ENCODE measurements at regions not wholly inside any gene's neighbourhood (a gene's known extent, or its start where the extent isn't known, plus 50 kb on each side); places are given as distances from the start of the nearest gene placed in this dataset.

DNA sequence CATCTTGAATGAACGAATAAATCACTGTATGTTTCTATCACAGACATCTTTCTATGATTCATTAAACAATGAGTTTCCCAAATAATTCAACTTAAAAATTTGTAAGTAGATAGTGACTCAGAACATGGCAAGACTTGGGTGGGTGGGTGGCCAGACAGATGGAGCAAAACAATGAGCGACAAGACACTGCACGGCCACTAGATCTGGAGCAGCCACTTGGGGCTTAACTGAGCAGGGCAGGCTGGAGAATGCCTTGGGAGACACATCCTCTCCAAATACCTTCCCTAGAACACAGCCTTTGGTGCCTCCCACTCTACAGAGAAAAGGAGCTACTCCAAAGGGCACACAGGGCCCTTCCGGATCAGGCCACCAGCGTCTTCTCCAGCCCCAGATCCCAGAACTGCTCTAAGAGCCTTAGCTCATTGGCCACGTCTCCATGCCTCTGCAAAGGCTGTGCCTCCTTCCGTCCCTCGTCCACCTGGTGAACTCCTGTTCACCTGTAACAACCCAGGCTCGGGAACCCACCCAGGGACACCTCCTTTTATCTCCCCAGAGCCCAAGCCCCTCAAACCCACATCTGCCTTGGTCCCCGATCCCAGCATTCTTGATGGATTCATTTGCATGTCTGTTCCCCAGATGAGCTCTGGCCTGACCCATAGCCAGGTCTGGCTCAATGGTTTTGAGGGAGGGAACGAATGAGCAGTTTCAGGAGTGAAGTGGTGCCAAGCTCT lies 134.9 kb upstream of the IQSEC1 start:
- DNase-seq = no peak

DNA sequence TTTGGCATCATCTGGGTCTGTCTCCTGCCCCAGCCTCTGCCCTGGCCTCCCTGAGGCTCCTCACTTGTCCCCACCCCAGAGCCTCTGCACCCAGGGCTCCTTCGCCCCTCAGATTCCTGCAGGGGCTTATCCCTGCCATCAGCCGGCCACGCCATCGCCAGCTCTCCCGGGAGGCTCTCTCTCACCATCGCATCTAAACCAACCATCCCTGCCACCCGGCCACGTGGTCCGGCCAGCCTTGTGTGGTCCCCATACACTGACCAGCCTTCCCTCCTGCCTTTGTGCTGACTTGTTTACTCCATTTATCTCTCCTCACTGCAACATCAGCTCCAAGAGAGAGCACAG lies 134.3 kb upstream of the IQSEC1 start:
- DNase-seq = no peak

DNA sequence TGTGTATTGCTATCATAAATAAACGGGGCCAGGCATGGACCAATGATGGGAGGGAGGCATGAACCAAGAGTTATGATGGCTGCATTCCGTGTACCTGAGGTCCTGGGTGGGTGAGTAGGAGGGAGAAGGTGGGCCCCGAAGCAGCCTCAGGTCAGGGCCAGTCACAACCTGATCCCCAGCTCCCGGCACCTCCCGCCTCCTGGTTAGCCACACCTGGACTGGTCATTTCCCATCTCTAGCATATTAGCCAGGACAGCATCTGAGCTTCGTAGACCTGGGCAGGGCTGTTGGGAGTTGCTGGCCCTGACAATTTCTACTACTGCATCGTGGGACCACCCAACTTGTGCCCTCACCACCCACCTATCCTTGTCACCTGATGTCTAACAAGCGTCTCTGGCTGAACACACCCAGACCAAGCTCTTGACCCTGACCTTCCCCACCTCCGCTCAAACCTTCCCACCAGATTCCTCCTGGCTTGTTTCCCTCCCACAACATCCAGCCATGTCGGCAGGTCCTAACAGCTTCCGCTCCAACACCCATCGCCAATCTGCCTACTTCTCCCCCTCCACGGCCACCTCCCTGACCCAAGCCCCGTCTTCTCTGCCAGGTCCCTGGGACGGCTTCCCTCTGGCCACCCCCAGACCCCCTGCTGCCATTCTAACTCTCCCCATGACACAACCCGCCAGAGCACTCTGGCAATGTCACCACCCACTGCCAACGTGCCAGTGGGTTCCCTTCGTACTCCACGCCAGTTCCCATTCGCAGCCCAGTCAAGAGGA lies 133.8 kb upstream of the IQSEC1 start:
- no peak for DNase-seq

DNA sequence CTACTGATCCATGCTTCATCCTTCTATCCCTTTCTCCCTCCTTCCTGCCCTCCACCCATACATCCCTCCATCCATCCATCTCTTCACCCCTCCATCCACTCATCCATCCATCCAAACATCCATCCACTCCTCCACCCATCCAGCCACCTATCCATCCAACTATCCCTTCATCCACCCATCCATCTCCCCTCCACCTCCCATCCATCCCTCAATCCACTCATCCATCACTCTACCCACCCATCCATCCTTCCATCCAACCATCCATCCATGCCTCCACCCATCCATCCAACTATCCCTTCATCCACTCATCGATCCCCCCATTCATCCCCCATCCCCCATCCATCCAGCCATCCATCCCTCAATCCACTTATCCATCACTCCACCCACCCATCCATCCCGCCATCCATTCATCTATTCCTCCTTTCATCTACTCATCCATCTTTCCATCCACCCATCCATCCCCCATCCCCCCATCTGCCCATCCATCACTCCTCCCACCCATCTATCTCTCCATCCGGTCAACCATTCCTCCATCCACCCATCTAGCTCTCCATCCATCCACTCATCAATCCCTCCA lies 132.4 kb upstream of the IQSEC1 start:
- no peak for DNase-seq

DNA sequence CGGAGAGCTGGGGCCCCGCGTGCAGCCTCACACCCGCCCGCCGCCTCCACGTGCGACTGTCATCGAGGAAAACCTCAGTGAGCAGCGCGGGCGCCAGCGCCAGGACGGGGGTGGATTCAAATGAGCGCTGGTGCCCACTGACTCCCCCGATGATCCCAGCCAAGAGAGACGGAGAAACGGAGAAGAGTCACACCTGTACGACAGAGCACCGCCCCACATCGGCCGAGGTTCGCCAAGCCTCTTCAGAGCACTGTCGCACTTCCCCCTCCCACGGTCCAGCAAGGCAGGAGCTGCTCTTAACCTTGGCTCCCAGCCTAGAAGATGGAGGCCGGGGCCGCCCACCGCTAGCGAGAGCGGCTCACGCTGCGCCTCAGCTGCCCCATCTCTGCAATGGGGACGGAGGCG lies 130.9 kb upstream of the IQSEC1 start:
- DNase-seq = no peak

DNA sequence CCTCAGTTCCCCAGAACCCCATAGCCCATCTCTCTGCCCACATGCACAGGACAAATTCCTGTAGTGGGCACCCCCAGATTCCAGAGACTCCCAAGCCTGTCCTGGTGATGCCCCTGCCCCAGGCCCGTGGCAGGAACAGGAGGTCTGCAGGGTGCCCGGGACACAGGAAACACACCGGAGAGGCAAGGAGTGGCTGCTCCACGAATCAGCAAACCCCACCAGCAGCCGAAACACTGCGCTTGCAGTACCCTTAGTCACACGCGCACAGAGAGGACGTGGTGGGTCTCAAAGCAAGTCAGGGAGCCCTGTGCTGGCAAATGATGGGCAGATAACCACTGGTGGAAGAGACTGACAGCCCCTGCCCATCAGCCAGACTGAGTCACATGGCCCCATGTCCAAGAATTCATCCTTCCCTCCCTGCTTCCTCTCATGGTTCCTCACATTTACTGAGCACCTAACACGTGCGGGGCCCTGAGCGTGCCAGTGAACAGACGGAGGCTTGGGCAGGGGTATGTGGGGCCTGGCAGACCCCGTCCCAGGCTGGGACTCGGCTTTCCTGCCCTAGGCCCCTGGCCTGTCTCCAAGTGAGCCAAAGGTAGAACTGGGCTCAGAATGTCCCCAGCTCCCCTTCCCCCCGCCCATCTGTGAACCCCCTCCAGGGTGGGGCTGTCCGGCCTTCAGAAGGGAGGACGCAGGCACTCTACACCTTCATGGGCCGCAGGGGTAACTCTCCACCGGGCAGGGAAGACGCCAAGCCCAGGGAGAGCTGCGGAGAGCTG lies 130.4 kb upstream of the IQSEC1 start:
- DNase-seq = no peak

DNA sequence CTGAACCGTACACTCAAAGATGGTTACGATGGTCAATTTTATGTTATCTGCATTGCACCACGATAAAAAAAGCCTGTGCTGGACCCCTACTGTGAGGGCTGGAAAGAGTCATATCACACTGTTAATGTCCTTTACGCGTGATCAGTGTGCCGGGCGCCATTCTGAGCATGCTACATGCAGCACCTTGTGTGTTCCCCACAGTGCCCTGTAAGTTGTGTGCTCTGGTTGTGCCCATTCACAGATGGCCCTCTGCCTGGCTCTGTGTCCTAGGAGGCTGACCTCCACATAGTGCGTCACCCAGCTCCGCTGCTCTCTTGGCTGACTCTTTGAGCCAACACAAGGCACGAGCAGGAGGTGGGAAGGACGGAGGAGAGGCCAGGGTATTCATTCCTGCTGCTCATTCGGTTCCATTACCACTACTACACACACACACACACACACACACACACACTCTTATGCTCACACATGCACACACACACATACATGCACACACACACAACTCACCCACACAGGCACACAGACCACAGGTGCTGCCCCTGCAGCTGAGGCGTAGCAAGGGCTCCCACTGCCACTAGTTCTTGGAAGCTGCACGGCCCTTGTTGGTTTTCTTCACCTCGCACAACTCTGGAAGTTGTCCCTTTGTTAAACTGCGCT lies 129.6 kb upstream of the IQSEC1 start:
- no peak for DNase-seq

DNA sequence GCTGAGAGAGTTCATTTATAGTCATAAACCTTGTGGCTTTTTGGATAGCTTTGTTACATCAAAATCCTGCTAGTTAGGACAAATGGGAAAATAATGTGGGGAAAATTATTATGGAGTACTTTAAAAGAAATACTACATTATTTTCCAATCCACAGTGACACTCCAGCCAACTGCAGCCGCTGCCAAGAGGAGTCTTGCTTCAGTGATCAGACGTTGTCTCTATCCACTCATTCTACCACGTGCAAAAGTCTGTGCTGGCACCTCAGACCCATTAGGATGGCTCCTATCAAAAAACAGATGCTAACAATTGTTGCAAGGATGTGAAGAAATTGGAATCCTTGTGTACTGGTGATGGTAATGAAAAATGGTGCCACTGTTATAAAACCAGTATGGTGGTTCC lies 128.6 kb upstream of the IQSEC1 start:
- DNase-seq = no peak

DNA sequence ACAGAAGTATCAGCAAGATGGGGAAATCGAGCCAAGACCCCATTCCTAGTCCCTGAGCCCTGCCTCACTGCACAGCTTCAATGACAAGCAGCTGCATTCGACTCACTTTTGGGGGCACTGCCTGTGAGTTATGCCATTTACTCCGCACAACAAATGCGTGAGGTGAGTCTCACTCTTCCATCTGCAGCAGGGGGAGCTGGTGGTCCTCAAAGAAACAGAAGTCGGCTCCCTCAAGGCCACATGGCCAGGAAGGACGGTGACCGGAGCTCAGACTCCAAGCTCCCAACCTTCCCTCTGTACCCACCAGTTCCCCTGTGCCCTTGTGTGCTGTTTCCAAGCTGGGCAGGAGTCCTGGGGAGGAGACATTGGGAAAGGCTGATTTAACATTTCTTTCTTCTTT lies 127.7 kb upstream of the IQSEC1 start:
- no peak for DNase-seq

DNA sequence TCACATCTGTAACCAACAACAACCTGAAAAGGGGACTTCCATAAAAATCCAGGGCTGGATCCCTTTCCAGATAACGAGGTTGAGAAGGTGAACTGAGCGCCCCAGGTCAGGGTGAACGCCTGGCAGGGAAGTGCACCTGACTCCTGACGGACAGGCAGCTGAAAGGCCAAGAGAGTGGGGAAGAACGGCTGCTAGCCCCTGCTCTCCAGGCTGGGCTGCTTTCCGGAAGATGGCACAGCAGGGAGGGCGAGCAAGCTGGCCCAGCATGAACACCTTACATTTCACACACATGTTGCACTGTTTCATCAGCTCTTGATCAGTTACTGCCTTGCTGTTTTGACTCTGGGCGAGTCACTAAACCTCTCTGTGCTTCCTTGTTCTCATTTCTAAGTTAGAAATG lies 127.2 kb upstream of the IQSEC1 start:
- DNase-seq = no peak

DNA sequence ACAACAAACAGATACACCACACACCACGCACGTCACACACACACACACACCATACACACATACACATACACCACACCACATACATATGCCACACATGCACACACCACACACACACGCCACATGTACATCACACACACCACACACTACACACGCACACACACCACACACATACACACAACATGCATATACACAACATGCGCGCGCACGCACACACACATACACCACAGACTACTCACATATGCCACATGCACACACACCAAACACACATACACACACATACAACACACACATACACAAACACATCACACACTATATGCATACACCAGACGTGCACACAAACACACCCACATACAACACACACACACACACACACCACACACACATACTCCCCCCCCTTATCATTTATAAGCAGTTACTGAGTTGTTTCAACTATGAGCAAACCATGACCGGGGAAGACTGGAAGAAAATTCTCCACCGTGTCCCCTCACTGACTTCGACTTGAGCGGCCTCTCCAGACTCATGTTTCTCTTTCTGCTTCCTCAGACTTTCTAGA lies 126.7 kb upstream of the IQSEC1 start:
- DNase-seq = no peak

DNA sequence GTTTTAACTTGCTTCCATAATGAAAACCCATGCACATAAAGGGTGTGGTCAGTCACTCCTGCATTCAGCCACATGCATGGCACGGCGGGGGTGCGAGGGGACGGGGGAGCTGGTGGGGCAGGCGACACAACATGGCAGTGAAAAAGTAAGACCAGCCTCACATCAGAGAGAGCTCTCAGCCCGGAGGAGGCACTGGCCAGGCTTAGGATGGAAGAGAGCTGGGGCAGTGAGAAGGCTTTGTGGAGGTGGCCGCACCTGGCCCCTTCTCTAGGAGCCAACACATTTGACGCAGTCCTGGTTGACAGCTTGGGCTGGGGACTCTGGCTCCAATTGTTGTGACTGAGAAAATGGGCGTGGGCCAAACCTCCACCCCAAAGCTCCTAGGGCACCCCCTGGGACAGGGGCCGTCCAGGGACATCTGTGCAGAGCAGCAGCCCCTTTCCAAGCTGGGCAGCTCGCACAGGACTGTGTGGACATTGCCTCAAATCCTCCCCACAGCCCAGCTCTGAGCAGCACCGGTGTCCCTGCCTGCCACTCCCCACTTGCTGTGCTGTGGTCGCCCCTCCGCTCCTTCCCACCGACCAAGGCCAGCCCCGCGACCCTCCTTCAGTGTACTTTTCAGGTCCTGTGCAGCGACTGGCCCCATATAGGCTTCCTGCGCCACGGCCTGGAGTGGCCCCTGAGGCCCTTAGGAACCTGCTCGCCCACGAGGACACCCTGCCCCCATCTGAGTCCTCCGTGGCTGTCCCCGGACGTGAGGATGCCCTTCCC lies 126.0 kb upstream of the IQSEC1 start:
- DNase-seq = no peak

DNA sequence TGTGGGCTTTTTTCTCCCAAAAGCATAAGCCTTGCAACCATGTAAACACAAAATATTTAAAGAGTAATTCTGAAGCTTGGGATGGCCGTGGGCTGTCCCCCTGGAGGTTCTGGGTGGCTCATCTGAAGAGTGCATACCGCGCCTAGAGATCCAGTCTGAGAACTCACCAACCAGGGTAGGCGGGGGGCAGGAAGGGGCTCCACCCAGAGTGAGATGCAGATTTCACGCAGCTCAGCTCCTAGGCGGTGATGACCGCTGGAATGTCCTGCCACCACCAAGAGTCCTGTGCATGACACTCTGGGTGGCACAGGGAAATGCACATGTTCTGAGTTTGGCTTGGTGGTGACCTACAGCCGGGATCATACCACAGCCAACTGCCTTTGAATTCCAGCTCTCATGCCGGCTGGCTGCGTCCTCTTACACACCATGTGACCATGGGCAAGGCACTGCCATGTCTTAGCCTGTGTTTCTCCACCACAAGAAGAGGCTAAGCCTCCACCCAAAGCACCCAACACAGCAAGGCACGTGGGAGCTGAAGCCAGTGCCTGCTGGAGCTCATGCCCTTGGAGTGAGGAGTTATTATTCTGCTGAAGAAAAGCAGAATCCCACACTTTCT lies 125.1 kb upstream of the IQSEC1 start:
- DNase-seq = no peak

DNA sequence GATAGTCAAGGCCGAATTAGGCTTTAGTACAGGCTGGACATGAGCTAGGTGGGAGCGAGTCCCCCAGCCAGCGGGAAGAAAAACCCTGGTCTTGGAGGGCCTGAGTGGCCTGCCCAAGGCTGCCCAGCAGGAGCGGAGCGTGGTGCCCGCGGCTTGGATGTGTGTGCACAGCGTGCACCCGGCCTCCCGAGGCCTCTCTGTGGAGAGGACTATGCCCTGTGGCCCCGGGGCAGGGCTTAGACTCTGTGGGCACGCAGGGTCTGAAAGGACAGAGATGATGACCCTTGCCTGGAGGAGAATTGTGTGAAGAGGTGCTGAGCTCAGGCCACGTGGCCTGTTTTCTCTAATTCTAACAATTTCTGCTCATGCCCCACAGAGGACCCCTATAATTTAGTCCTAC lies 124.6 kb upstream of the IQSEC1 start:
- DNase-seq = no peak

DNA sequence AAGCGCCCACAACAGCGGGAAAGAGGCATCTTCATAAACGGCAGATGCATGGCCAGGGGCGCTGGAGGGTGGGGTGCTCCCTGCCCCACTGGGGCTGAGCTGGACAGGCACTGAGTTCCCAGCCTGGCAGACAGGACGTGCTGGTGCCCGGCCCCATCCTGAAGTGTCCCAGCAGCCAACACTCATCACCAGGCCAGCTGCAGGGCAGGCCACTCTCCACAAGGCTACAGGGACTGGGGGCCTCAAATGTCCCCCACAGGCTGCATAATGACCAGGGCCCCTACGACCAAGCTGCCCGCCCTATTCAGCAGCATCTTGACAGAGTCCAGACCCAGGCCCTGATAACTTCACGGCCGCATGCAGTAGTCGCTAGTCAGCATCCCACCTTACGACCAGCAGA lies 124.1 kb upstream of the IQSEC1 start:
- no peak for DNase-seq

DNA sequence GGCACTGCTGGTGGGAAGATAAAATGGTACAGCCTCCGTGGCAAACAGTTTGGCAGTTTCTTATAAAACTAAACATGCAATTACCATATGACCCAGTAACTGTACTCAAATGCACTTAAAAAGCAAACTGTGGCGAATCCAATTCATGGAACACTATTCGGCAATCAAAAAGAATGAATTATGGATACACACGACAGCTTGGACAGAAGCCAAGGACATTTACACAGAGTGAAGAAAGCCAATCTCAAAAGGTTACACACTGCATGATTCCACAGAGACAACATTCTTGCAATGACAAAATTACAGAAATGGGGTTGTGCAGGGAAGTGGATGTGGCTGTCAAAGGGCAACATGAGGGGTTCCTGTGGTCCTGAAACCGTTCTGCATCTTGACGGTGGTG lies 122.1 kb upstream of the IQSEC1 start:
- no peak for DNase-seq

DNA sequence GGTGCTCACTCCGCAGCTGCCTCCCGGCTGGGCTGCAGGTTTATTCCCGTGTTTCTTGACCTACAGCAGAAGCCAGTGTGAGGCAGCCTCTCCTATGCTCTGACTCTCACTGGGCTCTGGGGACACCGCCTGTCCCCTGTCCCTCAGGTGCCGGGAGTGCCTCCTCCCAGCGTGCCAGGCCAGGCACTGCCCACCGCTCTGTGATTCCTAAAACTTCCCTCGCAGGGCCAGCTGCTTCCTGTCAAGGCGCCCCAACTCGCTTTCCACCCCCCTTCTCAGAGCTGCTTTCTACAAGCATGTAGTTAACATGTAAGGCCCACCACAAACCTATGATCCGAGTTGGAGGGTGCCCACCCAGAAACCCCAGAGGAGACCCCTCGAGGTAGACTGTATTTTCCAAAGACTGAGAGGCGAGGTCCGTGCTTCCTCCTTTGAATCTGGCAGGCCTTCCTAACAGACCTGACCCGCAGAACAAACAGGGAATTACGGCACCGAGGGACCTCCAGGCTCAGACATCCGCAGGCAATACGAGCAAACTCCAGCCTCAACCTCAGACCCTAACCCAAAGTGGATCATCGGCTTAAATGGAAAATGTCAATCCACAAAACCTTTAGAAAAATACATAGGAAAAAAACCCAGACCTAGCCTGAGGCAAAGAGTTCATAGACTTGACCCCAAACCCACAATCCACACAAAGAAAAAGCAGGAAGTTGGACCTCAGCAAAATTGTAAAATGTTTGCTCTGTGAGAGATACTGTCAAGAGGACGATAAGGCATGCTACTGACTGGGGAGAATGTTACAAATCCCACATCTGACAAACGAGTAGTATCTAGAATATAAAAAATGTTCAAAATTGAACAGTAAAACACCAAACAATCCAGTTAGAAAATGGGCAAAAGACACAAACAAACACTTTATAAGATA lies 121.3 kb upstream of the IQSEC1 start:
- no peak for DNase-seq

DNA sequence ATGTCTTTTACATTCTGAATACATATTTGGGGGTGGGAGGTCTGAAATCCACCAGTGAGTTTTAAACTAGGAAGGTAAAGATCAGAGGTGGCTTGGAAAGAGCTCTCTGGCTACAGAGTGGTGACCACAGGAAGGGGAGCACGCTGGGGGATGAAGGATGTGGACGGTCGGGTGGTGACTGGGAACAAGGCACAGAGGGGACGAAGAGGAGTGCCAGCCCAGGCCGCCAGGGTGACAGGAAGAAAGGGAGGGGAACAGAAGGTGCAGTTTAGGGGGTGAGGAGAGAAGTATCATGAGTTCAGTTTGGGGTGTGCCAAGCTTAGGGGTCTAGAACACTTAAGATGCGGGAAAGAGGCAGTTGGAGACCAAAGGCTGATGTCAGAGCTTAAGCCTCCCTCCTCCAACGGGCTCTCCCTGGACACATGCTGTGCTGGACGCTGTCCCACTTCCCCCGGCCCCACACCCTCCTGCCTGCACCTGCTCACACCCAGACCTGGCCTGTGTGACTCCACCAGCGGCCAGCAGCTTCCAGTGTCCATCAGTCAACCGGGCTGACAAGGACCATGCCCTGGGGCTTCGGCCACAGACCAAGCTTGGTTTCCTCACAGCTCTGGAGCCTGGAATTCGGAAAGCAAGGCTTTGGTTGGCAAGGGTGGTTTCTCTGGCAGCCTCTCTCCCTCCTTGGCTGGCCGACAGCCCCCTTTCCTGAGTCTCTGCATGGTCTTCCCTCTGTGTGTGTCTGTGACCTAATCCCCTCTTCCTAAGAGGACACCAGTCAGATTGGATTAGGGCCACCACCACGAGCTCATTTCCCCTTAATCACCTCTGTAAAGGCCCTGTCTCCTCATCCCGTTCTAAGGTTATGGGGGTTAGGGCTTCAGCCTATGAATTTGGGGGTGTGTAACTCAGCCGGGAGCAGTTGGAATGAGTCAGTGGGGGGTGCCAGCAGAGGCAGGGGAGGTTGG lies 120.4 kb upstream of the IQSEC1 start:
- no peak for DNase-seq

Measured in left hindlimb (tissue), 1 donor.